AG04449 (cell line): ENCODE measurements at regions not wholly inside any gene's neighbourhood (a gene's known extent, or its start where the extent isn't known, plus 50 kb on each side); places are given as distances from the start of the nearest gene placed in this dataset.
A peak's percentile ranks its signal among the peaks of the same experiment; 100 is the strongest.

Experiments used
- CTCF ChIA-PET: fragments of 350-600 bp; formaldehyde crosslinking; extraction: SDS; loops from one replicate; lab custom pipeline; 2021; ENCODE audit warnings: antibody characterized with exemption; lab: Yijun Ruan, JAX
- POLR2A ChIA-PET: fragments of 400-600, 350-600 bp; formaldehyde crosslinking; extraction: SDS; loops from one replicate; lab custom pipeline; 2020; ENCODE audit warnings: antibody characterized with exemption, inconsistent platforms; lab: Yijun Ruan, JAX
- DNase-seq: peaks from one replicate; pipeline ENCODE4 v3.0.0-alpha.2; 2010; ENCODE audit warnings: low read depth, low spot score
- H3K4me3 ChIP-seq: 2 replicates; pipeline ENCODE4 v1.5.1; 2011; ENCODE audit warnings: low read depth, mild to moderate bottlenecking, control low read depth, low read length
- TF ChIP-seq, protein P1 (sequence below): IDR thresholded peaks from one replicate; pipeline ENCODE4 v1.5.1; 2011; ENCODE audit warnings: mild to moderate bottlenecking, moderate library complexity, low read length, control low read depth, inconsistent platforms; ENCODE audit not compliant: insufficient read depth; ENCODE audit errors: missing control alignments

DNA sequence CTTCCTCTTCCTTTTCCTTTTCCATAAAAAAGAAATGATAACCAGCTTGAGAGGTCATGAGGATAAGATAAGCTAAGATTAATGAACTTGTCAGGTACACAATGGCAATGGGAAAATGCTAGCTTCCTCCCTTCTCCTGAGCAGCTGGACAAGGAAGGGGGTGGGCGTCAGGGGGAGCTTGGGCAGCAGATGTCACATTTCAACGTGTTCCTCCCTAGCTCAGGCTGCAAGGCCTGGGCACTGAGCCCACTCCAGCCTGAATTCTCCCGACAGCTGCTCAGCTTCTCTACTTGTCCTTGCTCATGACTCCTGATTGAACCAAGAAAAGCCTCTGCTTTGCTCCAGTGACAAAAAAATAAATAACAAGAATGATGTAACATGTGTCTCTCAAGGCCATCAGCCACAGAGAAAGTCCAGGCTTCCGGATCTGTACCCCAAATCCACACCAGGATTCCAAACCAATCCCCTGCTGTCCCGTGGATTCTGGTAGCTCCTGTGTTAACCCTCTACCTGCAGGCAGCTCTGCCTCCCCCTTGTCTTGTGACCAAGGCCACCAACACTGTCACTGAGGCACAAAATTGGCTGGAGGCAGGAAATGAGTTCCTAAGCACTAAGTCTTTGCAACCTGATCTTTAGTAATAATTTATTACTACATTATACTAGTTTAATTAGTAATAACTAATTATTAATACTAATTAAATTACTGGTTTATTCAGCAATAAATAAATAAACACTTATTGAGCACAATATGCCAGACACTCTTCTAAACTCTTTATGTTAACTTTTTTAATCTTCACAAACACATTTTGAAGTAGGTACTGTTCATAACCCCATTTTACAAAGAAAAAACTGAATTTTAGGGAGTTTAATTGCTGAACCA, 146.5 kb downstream of the CCDC34 start:
- ChIA-PET CTCF (interaction anchor here (1.3 to 3.9 kb wide), 4 partner anchors 9 to 269 kb away, joined by 5 to 23 read pairs (median 8); no protein-coding TSS in a partner anchor), POLR2A (interaction anchor here (0.7 to 4.2 kb wide), 2 partner anchors 17 to 270 kb away, joined by 3 to 30 read pairs; no protein-coding TSS in a partner anchor)
- TF ChIP-seq, protein P1, sequence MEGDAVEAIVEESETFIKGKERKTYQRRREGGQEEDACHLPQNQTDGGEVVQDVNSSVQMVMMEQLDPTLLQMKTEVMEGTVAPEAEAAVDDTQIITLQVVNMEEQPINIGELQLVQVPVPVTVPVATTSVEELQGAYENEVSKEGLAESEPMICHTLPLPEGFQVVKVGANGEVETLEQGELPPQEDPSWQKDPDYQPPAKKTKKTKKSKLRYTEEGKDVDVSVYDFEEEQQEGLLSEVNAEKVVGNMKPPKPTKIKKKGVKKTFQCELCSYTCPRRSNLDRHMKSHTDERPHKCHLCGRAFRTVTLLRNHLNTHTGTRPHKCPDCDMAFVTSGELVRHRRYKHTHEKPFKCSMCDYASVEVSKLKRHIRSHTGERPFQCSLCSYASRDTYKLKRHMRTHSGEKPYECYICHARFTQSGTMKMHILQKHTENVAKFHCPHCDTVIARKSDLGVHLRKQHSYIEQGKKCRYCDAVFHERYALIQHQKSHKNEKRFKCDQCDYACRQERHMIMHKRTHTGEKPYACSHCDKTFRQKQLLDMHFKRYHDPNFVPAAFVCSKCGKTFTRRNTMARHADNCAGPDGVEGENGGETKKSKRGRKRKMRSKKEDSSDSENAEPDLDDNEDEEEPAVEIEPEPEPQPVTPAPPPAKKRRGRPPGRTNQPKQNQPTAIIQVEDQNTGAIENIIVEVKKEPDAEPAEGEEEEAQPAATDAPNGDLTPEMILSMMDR = no peak
- DNase-seq = no peak
- no peak overlapping the region for H3K4me3 ChIP-seq

DNA sequence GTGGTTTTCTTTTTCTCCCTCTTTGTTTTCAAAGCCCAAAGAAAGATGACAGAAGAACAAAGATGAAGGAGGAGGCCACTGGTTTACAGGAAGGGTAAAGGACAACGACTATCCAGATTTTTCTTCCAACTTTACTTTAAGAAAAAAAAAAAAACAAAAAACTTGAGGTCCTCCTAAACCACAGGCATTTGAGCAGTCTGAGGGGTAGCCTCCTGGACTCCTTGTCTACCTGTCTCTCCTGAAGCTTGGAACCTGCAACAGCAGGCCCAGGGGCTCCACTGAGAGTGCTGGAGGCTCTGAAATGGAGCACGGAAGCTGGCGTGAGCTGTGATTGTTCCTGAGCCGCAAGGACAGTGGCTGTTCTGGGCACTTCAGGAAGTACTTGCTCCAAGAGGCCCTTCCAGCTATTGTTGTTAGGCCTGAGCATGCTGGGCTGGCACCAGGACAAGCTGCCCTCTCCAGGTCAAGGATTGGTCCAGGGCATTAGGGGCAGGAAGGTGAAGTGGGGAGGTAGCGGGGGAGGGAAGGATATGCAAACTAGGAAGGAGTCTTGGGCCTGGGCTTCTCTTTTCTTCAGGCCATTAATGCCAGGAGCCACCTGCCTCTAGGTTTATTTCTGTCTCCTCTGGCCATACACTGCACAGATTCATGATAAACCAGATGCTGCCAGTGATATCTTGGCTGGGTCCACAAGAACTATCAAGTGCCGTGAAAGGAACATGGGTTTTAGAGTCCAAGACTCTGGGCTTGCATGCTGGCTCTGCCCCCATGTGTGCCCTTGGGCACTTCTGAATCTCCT, 147.3 kb downstream of the CCDC34 start:
- ChIA-PET POLR2A (interaction anchor here (0.7 to 4.2 kb wide), 2 partner anchors 18 to 269 kb away, joined by 3 to 30 read pairs; no protein-coding TSS in a partner anchor), CTCF (interaction anchor here (1.3 to 5.0 kb wide), 5 partner anchors 8 to 270 kb away, joined by 5 to 28 read pairs (median 11); no protein-coding TSS in a partner anchor)
- H3K4me3 ChIP-seq = no peak overlapping the region
- no peak for DNase-seq
- TF ChIP-seq, protein P1 = no peak

DNA sequence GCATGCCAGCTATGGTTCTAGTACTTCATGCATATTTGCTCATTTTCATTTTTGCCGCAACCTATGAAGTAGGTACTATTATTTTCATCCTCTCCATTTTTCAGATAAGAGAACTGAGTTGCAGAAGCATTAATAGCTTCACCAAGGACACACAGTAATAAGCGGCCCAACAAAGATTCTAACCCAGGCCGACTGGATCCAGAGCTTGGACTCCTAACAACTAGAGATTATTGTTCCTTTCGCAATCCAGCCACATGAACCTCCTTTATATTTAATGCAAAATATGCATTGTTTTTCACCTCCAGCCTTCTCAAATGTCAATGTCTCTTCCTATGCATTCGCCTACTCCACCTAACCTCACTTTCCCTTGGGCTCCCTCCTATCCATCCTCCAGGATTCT, 148.3 kb downstream of the CCDC34 start:
- no peak for DNase-seq
- ChIA-PET CTCF (interaction anchor here (1.1 to 5.0 kb wide), 4 partner anchors 11 to 271 kb away, joined by 3 to 28 read pairs (median 18); no protein-coding TSS in a partner anchor), POLR2A (no interaction called here)
- H3K4me3 ChIP-seq = no peak overlapping the region
- TF ChIP-seq, protein P1 = no peak

DNA sequence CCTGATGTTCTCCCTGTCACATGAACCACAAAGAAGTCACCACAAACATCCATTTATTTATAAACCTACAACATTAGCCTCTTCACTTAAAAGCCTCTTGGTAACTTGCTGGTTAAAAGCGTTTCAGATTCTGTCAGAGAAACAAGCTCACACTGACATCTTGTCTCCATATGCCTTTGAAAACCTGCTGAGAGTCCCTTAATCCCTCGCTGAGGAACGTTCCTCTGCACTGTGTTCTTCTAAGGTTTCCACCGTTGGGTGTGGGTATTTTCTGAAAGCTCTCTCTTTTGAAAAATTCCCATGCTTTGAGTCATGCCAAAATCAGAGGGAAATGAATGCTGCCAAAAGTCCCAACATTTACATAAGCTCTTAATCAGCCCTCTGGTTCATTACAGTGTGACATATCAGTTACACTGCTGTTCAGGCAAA, 149.8 kb downstream of the CCDC34 start:
- DNase-seq = peak; percentile 80
- no peak overlapping the region for H3K4me3 ChIP-seq
- POLR2A ChIA-PET = interaction anchor here (0.8 to 1.1 kb wide), 4 partner anchors 17 to 260 kb away, joined by 3 to 10 read pairs (median 4); partner anchors contain the start of gene LGR4
- CTCF ChIA-PET = interaction anchor here (1.4 to 5.0 kb wide), 7 partner anchors 10 to 284 kb away, joined by 3 to 28 read pairs (median 14); no protein-coding TSS in a partner anchor
- TF ChIP-seq, protein P1 = no peak

DNA sequence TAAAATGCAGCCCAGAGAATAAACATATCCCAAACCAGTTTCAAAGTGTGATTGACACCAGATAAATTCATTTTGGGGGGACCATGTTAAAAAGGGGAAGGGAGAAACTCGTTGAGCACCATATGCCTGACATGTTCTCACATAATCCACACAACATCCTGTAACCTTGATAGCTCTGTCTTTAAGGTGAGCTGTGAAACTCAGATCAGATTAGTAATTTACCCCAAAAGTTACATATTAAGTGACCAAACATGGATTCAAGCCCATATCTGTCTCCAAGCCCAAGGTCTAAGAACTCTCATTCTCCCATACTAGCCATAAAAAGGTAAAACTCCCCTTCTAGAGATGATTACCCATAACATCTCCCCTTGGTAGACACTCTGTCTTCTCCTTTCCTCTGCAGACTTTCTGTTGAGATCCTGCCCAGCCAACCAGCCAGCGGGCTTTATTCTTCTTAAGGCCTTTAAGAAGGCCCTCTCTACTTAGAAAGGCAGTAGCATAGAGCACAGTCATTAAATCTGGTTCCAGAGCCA, 150.7 kb downstream of the CCDC34 start:
- H3K4me3 ChIP-seq = no peak overlapping the region
- TF ChIP-seq, protein P1 = no peak
- POLR2A ChIA-PET = no interaction called here
- DNase-seq = no peak
- CTCF ChIA-PET = interaction anchor here (0.6 to 5.0 kb wide), 10 partner anchors 17 to 285 kb away, joined by 3 to 28 read pairs (median 4); no protein-coding TSS in a partner anchor
